ENCODE measurements at regions not wholly inside any gene's neighbourhood (a gene's known extent, or its start where the extent isn't known, plus 50 kb on each side); places are given as distances from the start of the nearest gene placed in this dataset.

DNA sequence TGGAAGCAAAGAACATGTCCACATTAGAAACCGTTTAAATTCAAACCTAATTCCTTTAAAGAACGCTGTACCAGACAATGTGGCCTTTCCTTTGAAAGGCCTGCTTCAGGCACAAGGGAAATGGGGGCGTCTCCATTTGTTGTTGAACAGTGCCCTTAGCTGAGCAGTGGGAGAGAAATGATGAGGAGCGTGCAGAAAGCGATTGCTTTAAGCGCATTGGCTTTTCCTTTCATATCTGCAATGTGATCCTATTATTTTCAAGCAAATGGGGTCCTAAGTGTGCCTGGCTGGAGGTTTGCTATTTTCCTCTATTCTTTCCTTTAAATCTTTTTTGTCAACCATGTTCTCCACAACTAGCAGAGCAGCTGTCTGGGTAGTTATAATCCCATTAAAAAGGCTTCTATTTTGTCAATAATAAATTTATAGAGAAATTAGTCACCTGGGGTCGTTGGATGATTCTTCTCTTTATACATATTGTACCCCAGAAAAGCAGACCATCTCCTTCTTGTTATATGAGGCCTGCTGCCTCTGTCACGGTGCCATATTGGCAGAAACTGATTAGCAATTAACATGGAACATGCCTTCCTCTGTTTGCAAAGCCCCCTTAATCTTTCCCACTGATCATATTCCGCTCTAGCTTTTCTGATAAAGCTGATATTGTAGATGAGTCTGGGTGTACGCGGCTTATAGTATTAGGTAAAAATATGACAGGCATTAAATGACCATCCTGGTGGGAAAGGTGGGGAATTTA lies 151.1 kb upstream of the JAG1 start:
- Histone ChIP-seq H3K36me3 (no peaks in the 10 kb centered on the region), H3K27me3 (no peaks in the 10 kb centered on the region), H3K4me3 (ENCODE audit: low read depth in 1 of 2, low read length in 1 of 2) (no peak overlapping the region), H3K4me1 (ENCODE audit: control insufficient read depth in 1 of 2, insufficient read depth in 1 of 2, low read depth in 1 of 2, low read length in 1 of 2) (no peaks in the 10 kb centered on the region), H3K27ac (no peak overlapping the region), H3K9me3 (no peaks in the 10 kb centered on the region)
- TF ChIP-seq, protein P1, sequence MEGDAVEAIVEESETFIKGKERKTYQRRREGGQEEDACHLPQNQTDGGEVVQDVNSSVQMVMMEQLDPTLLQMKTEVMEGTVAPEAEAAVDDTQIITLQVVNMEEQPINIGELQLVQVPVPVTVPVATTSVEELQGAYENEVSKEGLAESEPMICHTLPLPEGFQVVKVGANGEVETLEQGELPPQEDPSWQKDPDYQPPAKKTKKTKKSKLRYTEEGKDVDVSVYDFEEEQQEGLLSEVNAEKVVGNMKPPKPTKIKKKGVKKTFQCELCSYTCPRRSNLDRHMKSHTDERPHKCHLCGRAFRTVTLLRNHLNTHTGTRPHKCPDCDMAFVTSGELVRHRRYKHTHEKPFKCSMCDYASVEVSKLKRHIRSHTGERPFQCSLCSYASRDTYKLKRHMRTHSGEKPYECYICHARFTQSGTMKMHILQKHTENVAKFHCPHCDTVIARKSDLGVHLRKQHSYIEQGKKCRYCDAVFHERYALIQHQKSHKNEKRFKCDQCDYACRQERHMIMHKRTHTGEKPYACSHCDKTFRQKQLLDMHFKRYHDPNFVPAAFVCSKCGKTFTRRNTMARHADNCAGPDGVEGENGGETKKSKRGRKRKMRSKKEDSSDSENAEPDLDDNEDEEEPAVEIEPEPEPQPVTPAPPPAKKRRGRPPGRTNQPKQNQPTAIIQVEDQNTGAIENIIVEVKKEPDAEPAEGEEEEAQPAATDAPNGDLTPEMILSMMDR (IDR thresholded peaks at IDR 0.05): no peak

DNA sequence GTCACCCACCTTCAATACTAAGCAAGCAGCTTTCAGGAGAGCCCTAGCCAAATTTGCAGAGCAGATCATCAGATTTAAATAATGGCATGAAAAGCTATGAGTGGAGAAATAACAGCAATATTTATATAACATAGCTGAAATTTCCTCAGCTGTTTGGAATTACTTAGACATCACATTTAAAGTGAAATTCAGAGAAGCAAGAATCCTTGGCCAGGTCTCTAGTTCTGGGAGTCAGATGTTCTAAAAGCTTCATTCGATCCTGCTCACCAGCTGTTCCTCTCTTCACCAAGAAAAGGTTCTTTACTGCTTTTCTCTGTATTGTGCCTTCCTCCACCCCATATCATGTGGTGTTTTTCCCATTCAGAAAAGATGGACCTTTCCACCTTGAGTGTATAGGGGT lies 152.3 kb upstream of the JAG1 start:
- Histone ChIP-seq H3K27me3 (no peaks in the 10 kb centered on the region), H3K36me3 (no peaks in the 10 kb centered on the region), H3K27ac (no peak overlapping the region), H3K4me3 (ENCODE audit: low read depth in 1 of 2, low read length in 1 of 2) (no peak overlapping the region), H3K4me1 (ENCODE audit: control insufficient read depth in 1 of 2, insufficient read depth in 1 of 2, low read depth in 1 of 2, low read length in 1 of 2) (no peaks in the 10 kb centered on the region), H3K9me3 (no peaks in the 10 kb centered on the region)
- TF ChIP-seq, protein P1 (IDR thresholded peaks at IDR 0.05): no peak

GRCh38 chr20:10828180-10828579 lies 154.4 kb upstream of the JAG1 start:
- no peak overlapping the region for H3K27ac ChIP-seq
- no peaks in the 10 kb centered on the region for H3K9me3 ChIP-seq
- H3K36me3 ChIP-seq: no peaks in the 10 kb centered on the region
- TF ChIP-seq, protein P1 (IDR thresholded peaks at IDR 0.05): no peak
- H3K27me3 ChIP-seq: no peaks in the 10 kb centered on the region
- no peaks in the 10 kb centered on the region for H3K4me1 ChIP-seq (ENCODE audit: control insufficient read depth in 1 of 2, insufficient read depth in 1 of 2, low read depth in 1 of 2, low read length in 1 of 2)
- no peak overlapping the region for H3K4me3 ChIP-seq (ENCODE audit: low read depth in 1 of 2, low read length in 1 of 2)

GRCh38 chr20:10832141-10832540 lies 158.3 kb upstream of the JAG1 start:
- Histone ChIP-seq H3K9me3 (no peaks in the 10 kb centered on the region), H3K27me3 (no peaks in the 10 kb centered on the region), H3K36me3 (no peaks in the 10 kb centered on the region), H3K27ac (no peak overlapping the region), H3K4me1 (ENCODE audit: control insufficient read depth in 1 of 2, insufficient read depth in 1 of 2, low read depth in 1 of 2, low read length in 1 of 2) (no peaks in the 10 kb centered on the region), H3K4me3 (ENCODE audit: low read depth in 1 of 2, low read length in 1 of 2) (no peak overlapping the region)
- TF ChIP-seq, protein P1 (IDR thresholded peaks at IDR 0.05): no peak

- Histone ChIP-seq H3K27ac (no peak overlapping the region), H3K36me3 (no peaks in the 10 kb centered on the region), H3K4me1 (ENCODE audit: control insufficient read depth in 1 of 2, insufficient read depth in 1 of 2, low read depth in 1 of 2, low read length in 1 of 2) (no peaks in the 10 kb centered on the region), H3K4me3 (ENCODE audit: low read depth in 1 of 2, low read length in 1 of 2) (no peak overlapping the region), H3K9me3 (no peaks in the 10 kb centered on the region), H3K27me3 (no peaks in the 10 kb centered on the region)
- TF ChIP-seq, protein P1 (IDR thresholded peaks at IDR 0.05): no peak
Observed at GRCh38 chr20:10837901-10838300, 164.1 kb upstream of the JAG1 start.
